CD4-positive, alpha-beta T cell treated with Interferon alpha-2 for 1 hour (primary cell): ENCODE measurements at regions not wholly inside any gene's neighbourhood (a gene's known extent, or its start where the extent isn't known, plus 50 kb on each side); places are given as distances from the start of the nearest gene placed in this dataset.
"Not testable (repeated sequence)": the region's sequence is repeated elsewhere in the genome, so short reads cannot be mapped to it uniquely, and the experiment has no call there.

Experiments
- DNase-seq, 2 donors: peaks; one replicate each; pipeline ENCODE4 v3.0.0-alpha.2; 2020 to 2022

DNA sequence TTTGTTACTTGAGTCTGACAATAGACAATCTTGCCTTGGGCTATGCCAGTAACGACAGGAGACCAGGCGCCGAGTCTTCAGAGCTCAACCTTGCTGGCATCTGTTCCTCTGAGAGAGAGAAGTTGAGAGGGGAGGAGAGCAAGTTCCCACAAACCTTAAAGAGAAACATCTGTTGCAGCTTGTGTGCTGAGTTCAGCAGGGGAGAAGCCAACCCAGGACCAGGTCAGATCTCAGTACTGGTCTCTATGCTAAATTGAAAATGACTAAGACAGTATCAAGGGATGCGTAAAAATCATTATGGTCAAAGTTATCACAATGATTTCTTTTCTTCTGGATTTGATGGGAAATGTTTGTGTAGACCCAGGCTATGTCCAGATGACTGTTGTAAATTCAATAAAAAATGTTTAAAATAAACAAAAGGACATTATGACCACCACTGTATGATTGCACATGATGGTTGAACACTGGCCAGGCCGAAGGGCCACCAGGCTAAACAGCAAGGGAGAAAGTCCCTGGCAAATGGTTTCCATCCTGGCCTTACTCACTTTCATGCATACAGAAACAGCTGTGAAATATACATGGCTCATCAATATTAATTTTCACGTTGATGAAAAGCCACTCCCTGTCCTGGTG, 100.3 kb upstream of the PMAIP1 start:
- no peak for DNase-seq

DNA sequence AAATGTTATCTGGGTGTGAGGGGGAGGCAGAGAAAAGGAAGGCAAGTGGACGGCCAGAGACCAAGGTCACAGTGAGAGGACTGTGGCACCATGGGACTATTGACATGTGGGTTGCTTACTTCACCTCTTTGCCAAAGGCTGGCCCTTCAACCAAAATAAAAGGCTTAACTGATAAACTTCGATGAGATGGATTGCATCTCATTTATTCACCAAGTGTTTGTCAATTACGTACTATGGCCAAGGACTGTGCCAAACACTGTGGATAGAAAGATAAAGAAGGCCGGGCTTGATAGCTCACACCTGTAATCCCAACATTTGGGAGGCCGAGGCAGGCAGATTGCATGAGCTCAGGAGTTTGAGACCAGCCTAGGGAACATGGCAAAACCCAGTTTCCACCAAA, 98.7 kb upstream of the CCBE1 start:
- DNase-seq, result no peak

DNA sequence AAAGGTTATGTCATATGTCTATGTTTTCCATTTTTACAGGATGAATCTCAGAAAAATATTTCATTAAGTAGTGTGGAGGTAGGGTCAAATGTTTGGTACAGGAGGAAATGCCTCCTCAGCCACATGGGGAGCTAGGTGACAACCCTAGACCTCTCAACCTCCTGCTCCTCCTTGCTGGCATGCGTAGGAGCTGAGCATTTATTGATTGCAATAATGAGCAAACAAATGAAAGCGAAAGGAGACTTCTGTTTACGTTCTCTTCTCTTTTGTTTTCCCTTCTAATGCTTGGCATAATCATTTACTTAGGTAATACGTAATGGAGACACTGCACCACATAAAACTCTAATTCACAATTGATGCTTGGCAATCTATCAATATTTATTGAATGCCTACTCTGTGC, 95.1 kb upstream of the CCBE1 start:
- DNase-seq, result peak in 1 of 2 donors; percentile 1

- DNase-seq, result not testable (repeated sequence)
These were observed 93.2 kb upstream of the CCBE1 start for GRCh38 chr18:59790346-59790936.

GRCh38 chr18:59788791-59789106, 91.5 kb upstream of the CCBE1 start:
- DNase-seq, result no peak

DNA sequence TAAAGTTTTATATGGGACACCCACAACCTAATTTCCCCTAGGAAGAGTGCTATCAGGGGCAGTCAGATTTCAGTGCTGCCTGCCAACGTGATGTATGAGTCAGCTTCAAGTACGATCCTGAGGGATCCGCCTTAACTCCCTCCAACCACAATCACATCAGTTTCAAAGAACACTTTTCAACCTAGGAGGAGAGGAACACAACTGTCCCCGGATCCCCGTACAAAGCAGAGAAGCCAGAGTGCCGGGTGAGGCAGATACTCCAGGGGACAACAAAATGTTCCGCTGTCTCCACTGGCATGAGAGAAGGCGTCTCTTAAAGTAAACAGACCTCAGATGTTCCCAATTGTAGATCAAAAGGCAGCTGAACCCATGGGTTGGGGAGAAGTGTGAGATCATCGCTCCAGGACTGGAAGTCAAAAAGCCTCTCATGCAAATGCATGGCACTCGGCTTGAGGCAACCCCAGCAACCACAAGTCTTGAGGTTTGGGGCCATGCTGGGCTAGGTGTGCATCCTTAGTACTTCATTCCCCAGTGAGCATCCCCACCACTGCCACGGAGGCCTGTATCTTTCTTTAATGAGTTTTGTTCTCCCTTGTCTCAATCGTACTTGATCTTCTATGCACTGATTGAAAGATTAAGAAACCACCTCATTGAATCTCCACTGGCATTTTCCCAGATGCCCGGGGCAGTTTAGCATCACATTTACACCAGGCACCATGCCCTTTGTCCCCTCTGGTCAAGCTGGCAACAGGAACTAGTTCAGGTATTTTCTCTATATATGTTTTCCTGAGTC, 91.0 kb upstream of the CCBE1 start:
- no peak for DNase-seq

GRCh38 chr18:59784694-59785093, 87.5 kb upstream of the CCBE1 start:
- DNase-seq, result no peak

DNA sequence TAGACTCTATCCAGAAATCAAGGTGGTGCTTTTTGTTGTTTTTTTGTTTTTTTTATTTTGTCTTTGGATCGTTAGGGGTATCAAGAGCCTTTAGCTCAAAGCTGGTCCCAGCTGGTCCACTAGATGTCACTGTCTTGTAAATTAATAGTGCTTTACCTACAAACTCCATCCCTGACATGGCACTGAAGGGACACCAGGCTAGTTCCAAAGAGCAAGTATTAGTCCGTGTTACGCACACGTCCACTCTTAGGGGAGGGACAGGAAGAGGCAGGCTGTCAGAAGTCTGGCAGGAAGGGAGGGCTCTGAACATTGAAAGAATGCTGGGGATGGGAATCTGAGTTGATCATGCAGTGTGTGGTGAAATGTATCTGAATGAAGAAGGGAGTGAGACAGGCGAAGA, 85.9 kb upstream of the CCBE1 start:
- DNase-seq, result peak in 1 of 2 donors; percentile 20

DNA sequence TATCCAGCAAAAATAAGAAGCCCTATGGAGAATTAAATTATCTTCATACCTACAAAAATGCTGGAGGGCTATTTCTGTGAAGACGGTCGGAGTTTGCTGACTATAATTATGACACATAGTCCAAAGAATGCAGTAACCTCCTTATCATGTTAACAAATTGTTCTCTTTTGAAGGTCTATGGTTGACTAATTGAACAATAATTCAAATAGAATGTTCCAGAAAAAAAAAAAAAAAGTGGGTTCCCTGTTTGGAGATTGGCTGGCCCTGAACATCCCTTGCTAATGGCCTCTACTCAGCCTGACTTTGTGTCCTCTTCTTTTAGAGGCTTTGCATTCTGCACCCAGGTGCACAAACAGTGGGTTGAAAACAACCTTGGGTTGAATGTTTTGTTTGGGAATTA, 82.8 kb upstream of the CCBE1 start:
- no peak for DNase-seq

DNA sequence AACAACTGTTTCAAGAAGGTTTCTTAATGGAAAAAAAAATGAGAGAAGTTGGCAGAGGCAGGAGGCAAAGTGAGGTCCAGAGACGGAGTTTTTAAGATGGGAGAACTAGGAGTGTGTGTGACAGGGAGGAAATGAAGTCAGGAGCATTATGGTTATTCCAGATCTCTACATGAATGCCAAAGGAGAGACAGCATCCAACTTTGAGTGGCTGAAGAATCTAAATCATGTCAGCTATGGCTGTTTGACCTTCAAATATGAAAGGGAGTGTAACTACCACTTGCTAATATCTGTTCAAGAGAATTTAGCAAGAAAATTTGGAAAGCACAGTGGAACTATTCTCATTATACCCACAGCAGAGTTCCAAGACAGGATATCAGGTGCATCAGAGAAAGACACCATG, 81.2 kb upstream of the CCBE1 start:
- DNase-seq, result no peak

- DNase-seq, result no peak
These were observed 80.4 kb upstream of the CCBE1 start for GRCh38 chr18:59777636-59778035.

DNA sequence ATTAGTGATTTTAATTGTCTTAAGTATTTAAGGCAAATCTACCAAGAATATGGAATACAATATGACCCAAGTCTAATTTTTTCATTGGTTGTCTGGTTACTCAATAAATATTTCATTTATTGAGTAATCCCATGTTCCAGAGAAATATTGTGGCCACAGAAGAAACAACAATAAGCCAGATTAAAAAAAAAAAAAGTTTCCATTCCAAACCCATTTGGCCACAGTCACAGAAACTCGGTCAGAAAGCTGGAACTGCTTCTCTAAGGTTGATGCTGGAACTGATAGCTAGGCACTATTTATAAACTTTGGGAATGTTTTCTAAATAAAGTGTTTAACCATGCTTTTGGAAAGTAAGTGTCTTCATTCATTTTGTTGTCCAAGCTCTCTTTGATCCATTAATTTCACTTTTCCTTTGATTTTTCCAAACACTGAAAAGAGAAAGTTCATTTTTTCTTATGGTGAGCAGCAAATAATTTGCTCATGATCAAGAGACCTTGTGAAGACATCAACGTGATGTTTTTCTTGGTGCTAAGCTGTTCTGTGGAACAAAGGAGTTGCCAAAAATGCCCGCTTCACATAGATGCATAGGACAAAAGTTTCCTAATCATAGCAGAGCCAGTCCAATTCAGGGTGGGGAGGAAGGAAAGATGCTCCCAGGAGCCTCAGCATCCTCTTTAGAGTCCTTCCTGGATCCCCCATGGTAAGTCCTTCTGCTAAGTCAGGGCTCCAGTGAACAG, 72.1 kb upstream of the CCBE1 start:
- DNase-seq, result no peak

DNA sequence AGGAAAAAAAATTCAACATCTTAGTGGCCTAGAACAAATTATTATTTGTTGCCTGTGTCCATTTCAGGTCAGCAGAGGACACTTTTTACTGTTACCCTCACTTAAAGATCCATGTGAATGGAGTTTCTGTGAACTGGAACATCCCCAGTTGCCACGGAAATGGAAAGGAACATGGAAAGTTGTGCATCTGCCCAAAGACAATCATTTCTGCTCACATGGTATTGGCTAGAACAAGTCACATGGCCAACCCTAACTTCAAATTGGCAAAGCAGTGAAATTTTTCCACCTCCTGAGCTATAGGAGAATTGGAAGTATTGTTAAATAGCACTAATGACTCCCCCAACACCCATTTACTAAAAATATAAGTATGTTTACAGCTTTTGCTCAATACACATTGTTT, 71.2 kb upstream of the CCBE1 start:
- DNase-seq, result no peak

DNA sequence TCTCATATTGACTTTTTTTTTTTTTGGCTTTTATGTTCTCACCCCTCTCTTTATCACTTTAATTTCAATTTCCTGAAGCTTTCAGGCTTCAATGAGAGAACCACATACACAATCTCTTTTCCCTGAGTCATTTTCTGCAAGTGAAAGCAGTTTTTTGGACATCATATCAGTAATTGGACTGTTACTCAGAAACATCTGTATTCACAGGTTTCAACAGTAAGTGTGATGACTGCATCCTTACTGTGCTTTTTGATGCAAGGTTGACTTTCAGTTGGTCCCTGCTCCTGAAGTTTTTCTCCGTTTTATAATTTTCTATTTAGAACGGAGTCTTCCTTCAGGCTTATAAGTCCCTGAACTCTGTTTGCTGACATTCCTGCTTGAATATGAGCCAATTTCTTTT, 70.5 kb upstream of the CCBE1 start:
- no peak for DNase-seq

GRCh38 chr18:59765343-59765742, 68.1 kb upstream of the CCBE1 start:
- DNase-seq, result no peak

GRCh38 chr18:59764281-59764680, 67.1 kb upstream of the CCBE1 start:
- no peak for DNase-seq

DNA sequence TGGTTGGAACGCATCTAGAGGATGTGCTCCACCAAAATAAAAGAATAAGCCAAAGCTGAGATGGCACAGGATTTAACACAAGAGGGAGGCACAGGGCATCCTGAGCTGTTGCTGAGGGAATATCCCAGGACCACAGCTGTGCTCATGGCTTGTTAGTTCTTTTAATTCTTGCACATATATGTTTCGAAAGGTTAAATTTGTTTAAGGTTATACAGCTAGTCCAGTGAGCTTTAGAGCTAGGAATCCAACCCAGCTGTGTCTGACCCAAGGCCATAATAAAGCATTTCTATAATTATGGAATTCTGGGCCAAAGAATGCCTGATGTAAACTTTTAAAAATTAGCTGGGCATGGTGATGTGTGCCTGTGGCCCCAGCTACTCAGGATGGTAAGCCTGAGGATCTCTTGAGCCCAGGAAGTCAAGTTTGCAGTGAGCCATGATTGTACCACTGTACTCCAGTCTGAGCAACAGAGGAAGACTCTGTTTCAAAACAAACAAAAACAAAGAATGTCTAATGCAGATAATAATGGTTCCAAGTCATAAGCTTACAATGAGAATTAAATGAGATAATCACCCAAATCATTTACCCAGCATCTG, 66.4 kb upstream of the CCBE1 start:
- DNase-seq, result no peak

- DNase-seq, result no peak
These were observed 63.7 kb upstream of the CCBE1 start for GRCh38 chr18:59760619-59761600.

- no peak for DNase-seq
These were observed 63.0 kb upstream of the CCBE1 start for GRCh38 chr18:59760212-59760611.

DNA sequence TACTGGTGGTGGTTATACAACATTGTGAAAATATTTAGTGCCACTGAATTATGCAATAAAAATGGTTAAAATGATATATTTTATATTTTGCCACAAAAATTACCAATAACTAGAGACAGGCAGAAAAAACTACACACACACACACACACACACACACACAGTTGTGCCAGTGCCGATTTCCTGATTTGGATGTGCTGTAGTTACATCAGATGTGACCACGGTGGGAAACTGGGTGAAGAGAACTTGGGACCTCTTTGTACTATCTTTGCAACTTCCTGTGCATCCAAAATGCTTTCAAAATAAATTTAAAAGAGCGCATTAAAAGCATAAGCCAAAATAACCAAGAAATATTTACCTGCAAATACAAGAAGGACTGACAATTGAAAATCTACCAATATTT, 61.6 kb upstream of the CCBE1 start:
- no peak for DNase-seq

- no peak for DNase-seq
These were observed 60.9 kb upstream of the CCBE1 start for GRCh38 chr18:59758106-59758505.

DNA sequence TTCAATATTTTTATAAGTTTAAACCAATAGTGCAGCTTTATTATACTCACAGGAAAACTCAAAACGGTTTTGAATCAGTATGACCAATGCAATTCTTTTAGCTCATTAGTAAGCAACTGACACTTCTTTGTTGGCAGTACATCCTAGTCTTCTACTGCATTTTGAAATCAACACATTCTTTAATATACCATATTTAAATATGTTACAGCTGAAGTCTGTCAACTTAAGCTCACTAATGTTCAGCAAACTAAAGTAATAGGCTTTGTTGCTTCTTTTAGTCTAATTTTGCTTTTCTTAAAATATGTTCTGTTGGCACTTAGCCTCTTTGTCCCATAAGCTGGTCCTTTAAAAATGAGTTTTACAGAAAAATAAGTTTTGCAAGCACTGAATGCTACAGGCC, 55.4 kb upstream of the CCBE1 start:
- DNase-seq, result no peak
